ENCODE measurements at regions not wholly inside any gene's neighbourhood (a gene's known extent, or its start where the extent isn't known, plus 50 kb on each side); places are given as distances from the start of the nearest gene placed in this dataset.

DNA sequence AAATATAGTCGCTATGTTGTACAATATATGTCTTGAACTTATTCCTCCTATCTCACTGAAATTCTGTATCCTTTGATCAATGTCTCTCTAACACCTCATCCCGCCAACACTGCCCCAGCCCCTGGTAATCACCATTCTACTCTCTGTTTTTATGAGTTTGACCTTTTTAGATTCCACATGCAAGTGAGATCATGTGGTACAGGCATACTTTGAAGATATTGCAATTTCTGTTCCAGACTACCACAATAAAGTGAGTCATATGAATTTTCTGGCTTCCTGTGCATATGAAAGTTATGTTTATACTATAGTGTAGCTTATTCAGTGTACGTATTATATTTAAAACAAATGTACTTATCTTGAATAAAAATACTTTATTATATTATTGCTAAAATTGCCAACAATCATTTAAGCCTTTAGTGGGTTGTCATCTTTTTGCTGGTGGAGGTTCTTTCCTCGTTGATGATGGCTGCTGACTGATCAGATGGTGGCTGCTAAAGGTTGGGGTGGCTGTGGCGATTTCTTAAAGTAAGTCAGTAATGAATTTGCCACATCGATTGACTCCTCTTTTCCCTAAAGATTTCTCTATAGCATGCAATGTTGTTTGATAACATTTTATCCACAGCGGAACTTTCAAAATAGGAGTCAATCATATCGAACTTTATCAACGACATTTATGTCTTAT is 257.2 kb downstream of the NFKBIZ start:
- DNase-seq (ENCODE audit: low read depth, low spot score) = peak; percentile 72
- BruUV-seq (replicated peaks) = no TSS peak
- intact Hi-C loops (cut with micrococcal nuclease) (loop anchor here (2.0 kb wide), 1 partner anchor 56 kb away; no protein-coding TSS in a partner anchor), dilution Hi-C loops (cut with MboI; ENCODE audit: extremely low pct_ligation_motif_present, low sequenced_read_pairs) (no loop called here)
- Histone ChIP-seq H3K27ac (ENCODE audit: insufficient read depth, low read depth, low read length) (peak overlapping the region; percentile 43), H3K36me3 (ENCODE audit: control insufficient read depth in 2 of 2, extremely low read depth in 1 of 2, insufficient read depth in 2 of 2, low read length in 2 of 2) (no peaks in the 10 kb centered on the region), H2AFZ (ENCODE audit: low read depth, low read length) (no peak overlapping the region), H3K79me2 (ENCODE audit: control insufficient read depth, insufficient read depth, low read length) (no peaks in the 10 kb centered on the region), H3K9me1 (replicated peaks; ENCODE audit: control insufficient read depth, extremely low read depth, insufficient read depth, low read length) (no peaks in the 10 kb centered on the region), H3K27me3 (ENCODE audit: control insufficient read depth in 2 of 2, insufficient read depth in 2 of 2, low read length in 2 of 2) (no peaks in the 10 kb centered on the region), H3K4me3 (replicated peaks in 1 of 3; ENCODE audit: insufficient read depth in 1 of 3, low read depth in 1 of 3, low read length in 3 of 3) (no peak overlapping the region), H3K4me2 (ENCODE audit: insufficient read depth, low read length) (no peak overlapping the region), H3K4me1 (ENCODE audit: control insufficient read depth, extremely low read depth, insufficient read depth, low read length) (peaks cover 8% of the 10 kb centered on the region), H3K9ac (replicated peaks; ENCODE audit: extremely low read depth, insufficient read depth, low read length) (no peak overlapping the region), H3K9me3 (replicated peaks; ENCODE audit: control insufficient read depth, insufficient read depth, low read length) (no peaks in the 10 kb centered on the region), H4K20me1 (replicated peaks; ENCODE audit: control insufficient read depth, extremely low read depth, insufficient read depth, low read length) (no peaks in the 10 kb centered on the region)
- ChIA-PET CTCF (interaction anchor here (1.0 kb wide), 1 partner anchor 119 kb away, joined by 6 read pairs; no protein-coding TSS in a partner anchor), POLR2A (no interaction called here)
- peak; percentile 82 for FAIRE-seq
- TF ChIP-seq JUN (IDR thresholded peaks at IDR 0.05; ENCODE audit: borderline replicate concordance, insufficient read depth, insufficient read length, low read depth) (peak; percentile 84), MYC (IDR thresholded peaks at IDR 0.05; ENCODE audit: low read depth, low read length) (no peak), EZH2 (IDR thresholded peaks at IDR 0.05; ENCODE audit: borderline replicate concordance, low read depth, low read length, severe bottlenecking) (no peak), GATA2 (IDR thresholded peaks at IDR 0.05; ENCODE audit: insufficient read depth, insufficient read length, low read depth, low read length) (peak; percentile 37), POLR2AphosphoS5 (IDR thresholded peaks at IDR 0.05; ENCODE audit: insufficient read depth, low read depth, low read length) (no peak), FOS (IDR thresholded peaks at IDR 0.05; ENCODE audit: borderline replicate concordance, insufficient read depth, low read length) (peak; percentile 71), POLR2A (IDR thresholded peaks at IDR 0.05; ENCODE audit: low read depth, low read length) (no peak)
- TF ChIP-seq, protein P1, sequence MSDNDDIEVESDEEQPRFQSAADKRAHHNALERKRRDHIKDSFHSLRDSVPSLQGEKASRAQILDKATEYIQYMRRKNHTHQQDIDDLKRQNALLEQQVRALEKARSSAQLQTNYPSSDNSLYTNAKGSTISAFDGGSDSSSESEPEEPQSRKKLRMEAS (IDR thresholded peaks at IDR 0.05; ENCODE audit: insufficient read depth, insufficient read length) = no peak
- TF ChIP-seq, protein P2, sequence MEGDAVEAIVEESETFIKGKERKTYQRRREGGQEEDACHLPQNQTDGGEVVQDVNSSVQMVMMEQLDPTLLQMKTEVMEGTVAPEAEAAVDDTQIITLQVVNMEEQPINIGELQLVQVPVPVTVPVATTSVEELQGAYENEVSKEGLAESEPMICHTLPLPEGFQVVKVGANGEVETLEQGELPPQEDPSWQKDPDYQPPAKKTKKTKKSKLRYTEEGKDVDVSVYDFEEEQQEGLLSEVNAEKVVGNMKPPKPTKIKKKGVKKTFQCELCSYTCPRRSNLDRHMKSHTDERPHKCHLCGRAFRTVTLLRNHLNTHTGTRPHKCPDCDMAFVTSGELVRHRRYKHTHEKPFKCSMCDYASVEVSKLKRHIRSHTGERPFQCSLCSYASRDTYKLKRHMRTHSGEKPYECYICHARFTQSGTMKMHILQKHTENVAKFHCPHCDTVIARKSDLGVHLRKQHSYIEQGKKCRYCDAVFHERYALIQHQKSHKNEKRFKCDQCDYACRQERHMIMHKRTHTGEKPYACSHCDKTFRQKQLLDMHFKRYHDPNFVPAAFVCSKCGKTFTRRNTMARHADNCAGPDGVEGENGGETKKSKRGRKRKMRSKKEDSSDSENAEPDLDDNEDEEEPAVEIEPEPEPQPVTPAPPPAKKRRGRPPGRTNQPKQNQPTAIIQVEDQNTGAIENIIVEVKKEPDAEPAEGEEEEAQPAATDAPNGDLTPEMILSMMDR (IDR thresholded peaks at IDR 0.05; ENCODE audit: extremely low read depth in 1 of 2, insufficient read depth in 1 of 2, low read depth in 1 of 2, low read length in 2 of 2) = no peak
